ENCODE measurements at regions not wholly inside any gene's neighbourhood (a gene's known extent, or its start where the extent isn't known, plus 50 kb on each side); places are given as distances from the start of the nearest gene placed in this dataset.

DNA sequence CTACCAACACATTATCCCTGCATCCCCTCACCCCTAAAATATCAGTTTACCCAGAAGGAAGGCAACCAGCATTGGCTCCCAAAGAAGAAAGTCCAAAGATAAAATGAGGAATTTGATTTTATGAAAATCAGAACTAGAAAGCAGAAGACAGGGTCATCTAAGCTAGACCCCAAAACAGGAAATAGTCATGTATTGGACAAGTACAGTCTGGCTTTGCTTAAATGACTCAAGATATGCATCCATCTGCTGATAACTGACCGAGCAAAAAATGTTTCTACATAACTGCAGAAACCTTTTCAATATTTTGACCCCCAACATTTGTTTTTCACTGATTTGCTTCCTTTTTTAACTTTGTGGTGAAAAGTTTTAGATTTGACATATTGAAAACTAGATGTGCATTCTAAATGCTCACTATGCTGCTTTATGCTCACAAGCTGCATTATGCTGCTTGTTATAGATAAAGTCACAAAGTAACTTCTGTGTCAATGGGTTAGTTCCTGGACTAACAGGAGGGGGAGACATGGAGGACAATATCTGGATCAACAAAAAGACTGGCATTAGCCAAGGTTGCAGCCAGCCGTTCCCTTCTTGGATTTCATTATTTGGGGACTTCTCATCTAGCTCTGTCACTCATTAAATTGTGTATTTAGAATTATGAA is 227.0 kb downstream of the INHBA start:
- no peak for DNase-seq (ENCODE audit: low read depth in 4 of 4, low spot score in 2 of 4)

DNA sequence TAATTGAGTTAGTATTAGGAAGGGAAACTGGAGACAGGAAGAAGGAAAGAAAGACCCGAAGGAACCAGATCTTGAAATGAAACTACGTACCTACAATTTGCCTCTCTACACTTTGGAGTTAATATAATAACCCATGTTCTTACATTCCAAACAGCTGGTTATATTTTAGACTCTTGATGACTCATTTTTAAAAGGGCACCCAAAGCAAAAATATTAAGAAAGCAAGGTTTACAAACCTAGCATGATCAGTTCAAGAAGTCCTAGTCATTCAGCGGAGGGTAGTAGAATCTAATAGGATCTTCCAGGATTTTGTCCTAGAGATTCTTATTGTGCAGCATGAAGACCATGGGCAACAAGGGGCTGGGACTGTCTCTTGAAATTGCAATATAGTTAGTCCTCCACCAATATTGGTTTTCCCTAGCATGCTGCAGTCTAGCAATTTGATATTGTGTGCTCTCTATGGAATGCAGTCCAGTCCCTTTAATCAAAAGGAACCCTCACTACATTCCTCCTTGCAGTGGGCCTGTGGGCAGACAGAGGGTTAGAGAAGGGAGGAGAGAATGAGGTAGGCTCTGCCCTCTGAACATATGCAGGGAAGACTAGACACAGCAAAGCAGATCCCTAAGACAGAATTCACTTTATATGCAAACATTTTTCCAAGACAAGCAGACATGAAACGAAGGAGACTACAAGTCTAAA is 230.3 kb downstream of the INHBA start:
- DNase-seq (ENCODE audit: low read depth in 4 of 4, low spot score in 2 of 4), result no peak

DNA sequence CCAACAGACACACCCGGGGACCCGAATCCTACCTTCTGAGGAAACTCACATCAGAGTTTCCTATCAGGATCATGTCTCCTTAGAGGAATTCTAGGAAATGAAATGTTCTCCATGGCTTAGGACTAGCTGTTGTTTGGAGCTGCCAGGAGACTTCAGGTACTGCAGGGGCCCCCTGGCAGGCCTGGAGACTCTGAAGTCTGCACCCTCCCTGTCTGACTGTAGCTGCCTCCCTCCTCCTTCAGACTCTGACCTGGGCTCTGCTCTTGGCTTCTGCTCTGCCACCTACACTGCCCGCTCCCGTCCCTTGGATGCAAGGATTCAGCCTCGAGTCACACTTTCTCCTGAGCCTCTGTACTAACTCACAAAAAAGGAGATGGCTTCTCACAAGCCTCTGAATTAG is 232.8 kb downstream of the INHBA start:
- DNase-seq (ENCODE audit: low read depth in 4 of 4, low spot score in 2 of 4), result no peak

DNA sequence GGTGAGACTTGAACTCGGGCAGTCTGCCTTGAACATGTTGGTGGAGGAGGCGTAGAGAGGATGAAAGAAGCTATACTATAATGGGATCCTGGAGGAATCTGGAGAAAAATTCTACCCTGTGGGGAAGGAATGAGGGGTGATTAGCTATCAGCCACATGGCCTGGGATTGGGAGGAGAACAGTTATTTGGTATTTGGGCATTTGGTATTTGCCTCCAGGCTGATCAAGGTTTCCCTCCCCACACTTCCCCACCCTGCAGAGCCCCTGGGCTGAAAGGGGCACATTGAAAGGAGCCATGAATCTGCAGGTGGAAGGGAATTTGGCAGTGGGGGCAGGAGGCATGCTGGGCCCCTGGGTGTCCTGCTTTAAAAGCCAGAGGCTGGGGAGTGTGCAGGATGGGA is 235.3 kb downstream of the INHBA start:
- DNase-seq (ENCODE audit: low read depth in 4 of 4, low spot score in 2 of 4), result no peak

DNA sequence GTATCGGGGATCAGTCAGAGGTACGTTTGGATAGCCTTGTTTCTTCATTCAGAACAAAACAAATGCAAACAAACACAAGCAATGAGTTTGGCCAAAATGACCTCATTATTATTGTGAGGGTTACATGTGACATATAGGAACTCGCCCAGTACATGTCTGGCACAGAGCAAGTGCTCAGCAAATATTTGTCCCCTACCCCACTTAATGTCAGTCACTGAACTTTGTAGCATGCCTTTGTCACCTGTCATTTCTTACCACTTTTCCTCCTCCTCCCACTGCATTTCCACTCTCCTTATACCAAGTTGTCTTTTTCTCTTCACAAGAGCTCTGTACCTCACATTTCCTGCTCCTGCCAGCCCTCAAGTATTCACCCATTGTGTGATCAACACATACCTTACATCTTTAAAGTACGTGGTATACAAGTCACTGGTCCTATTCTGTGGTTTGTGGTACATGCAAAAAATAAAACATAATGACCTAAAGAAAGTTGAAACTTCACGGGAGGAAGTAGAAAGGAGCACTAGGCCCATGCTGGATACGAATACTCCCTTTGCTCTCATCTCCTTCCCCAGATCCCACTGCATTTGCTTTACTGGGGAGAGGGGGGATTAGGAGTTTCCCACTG is 236.0 kb downstream of the INHBA start:
- DNase-seq (ENCODE audit: low read depth in 4 of 4, low spot score in 2 of 4), result no peak

DNA sequence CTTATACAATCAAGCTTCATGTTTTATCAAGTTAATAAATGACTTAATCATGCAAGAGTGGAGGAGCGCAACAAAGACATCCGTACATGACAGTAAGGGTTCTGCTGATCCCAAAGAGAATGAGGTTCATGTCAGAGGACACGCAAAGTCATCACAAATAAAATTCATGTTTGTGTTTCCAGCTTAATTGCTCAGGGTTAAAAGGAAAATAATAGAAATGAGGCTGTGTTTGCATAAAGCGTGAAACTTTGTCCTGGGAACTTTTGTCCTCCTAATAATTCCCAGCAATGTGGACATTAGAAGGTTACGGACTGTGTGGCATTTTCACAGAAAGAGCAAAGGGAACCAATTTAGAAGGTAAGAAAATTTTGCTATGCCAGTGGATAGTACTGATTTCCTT is 237.3 kb downstream of the INHBA start:
- DNase-seq (ENCODE audit: low read depth in 4 of 4, low spot score in 2 of 4), result no peak

DNA sequence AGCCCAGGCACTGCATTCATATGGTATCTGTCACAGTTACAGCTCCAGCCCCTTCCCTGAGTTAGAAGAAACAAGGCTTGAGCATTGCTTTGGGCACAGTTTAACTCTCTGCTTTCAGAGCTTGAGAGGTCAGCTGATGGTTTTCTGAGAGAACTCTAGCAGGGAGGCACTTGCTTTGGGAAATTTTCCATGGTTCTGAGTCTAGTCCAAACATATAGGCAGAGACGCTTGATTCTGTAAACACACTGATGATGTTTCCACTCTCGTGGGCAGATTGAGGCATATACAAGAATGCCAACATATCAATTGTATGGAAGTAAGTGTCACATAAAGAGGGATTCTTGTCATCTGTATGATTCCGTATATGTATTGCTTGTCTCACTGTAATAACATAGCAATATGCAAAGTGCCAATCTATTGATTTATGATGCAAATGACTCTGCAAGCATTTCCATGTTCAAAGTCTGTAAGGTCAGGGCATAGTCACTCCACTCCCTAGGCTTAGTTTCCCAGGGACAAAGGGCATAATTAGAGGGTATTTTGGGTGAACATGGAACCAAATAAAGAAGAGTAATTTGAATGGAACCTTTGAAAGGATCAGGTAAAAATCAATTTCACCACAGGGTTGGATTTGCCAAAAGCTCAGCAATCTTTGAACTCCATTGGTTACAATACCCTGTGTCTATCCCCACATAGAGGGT is 239.0 kb downstream of the INHBA start:
- DNase-seq (ENCODE audit: low read depth in 4 of 4, low spot score in 2 of 4), result no peak

DNA sequence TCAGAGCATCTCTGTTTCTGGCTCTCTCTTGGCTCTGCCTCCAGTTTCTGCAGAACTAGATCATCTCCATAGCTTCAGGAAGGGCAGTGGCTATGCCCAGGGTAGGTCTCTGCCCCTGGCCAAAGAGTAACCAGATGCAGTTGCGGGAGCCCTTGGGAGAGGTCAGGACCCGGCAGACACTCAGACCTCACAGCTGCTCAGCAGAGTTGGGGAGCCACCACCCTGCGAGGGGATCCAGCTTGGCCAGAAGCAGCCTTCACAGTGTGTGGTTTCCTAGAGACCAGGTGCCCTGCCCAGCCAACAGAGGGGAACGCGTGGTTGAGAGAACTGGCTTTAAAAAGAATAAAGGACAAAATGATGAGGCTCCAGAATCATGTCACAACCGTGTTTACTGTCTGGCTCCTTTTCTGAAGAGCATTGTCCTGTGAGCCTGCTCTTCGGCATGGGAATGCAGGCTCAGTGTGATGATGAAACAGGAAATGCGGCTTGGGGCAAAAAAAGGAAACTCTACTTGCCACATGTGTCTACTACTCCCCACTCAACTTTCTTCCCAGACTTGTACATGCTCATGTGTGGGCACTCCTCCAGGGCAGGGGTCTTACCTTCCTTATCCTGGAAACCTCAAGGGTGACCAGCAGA is 243.1 kb downstream of the INHBA start:
- no peak for DNase-seq (ENCODE audit: low read depth in 4 of 4, low spot score in 2 of 4)

DNA sequence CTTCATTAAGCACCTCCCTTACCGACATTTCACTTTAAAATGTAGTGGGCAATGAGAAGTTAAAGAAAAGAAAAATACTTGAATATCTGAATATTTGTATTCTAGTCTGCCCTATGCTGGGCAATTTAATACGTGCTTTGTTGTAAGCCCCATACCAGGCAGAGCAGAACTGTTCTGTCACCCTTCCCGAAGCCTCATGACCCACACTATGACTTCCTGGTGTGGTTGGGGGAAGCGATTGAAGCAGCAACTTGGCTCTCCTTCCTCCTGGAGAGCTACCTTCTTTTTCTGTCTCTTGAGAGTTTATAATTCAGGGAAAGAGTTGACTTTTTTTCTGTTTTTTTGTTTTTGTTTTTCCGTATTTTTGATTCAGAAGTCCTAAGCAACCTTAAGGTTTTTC is 243.7 kb downstream of the INHBA start:
- no peak for DNase-seq (ENCODE audit: low read depth in 4 of 4, low spot score in 2 of 4)

DNA sequence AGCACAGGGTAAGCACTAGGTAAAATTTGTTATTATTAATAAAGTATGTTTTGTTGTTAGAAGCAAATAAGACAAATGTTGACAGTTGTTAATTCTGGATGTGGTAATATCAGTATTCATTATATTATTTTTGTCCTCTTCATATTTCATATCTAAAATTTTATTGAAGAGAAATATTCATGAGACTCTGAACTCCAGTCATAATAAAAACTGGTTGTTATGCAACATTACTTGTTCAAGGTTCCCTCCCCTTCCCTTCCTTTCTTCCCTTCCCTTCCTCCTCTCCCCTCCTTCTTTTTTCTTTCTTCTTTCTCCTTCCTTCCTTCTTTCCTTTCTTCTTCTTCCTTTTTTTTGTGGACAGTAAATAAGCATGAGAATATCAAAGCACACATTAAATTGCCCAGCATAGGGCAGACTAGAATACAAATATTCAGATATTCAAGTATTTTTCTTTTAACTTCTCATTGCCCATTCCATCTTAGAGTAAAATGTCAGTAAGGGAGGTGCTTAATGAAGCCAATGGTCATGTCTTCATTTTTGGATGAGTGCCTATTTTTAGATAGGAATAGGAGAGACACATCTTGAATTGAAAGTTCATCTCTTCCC is 245.0 kb downstream of the INHBA start:
- no peak for DNase-seq (ENCODE audit: low read depth in 4 of 4, low spot score in 2 of 4)

DNA sequence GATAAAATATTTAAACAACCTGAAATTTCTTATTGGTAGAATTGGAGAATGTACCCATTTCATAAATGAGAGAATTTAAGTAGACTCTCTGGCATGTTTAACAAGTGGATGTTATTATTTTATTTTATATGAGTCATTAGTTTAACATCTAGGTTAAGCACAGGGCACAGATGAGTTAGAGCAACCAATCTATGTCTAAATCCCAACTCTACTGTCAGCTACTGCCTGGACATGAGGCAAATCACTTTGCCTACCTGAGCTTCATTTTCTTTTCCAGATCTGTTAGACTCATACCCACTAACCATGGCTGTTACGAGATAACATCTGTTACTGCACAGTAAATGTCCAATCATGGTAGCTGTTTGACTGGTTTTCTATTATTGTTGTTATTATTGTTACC is 251.1 kb downstream of the INHBA start:
- no peak for DNase-seq (ENCODE audit: low read depth in 4 of 4, low spot score in 2 of 4)

DNA sequence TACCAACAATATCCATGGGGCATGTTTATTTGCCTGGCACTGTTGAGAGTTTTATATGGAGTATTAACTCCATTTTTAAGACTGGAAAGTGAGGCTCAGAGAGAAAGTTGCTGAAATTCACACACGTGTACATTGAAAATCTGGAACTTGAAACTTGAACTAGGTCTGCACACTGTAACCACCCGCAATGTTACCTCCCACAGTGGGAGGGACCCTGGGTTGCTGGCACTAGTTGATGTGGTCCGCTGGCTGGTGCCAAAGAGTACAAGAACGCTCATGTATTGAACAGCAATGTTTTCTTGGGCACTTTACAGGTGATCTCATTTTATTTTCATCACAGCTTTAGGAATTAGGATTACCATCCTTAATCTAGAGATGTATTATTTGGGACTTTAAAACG is 253.2 kb downstream of the INHBA start:
- DNase-seq (ENCODE audit: low read depth in 4 of 4, low spot score in 2 of 4), result no peak

DNA sequence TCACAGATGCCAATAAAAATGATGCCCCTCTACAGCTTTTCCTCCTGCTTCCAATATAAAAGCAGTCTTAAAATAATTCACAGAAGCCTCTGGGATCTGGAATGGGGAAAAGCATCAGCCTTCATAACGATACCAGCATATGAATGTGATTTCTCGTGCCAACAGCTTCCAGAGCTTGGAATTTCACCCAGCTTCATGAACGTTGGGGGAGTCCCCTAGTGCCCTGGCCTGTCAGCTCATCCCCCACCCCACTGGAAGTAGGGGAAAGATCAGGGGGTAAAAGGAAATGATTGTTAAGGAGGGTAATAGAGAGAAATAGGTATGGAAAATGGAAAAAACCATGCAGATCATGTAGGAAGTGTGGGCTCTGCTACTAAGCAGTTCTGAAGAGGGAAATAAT is 253.6 kb downstream of the INHBA start:
- DNase-seq (ENCODE audit: low read depth in 4 of 4, low spot score in 2 of 4), result no peak

DNA sequence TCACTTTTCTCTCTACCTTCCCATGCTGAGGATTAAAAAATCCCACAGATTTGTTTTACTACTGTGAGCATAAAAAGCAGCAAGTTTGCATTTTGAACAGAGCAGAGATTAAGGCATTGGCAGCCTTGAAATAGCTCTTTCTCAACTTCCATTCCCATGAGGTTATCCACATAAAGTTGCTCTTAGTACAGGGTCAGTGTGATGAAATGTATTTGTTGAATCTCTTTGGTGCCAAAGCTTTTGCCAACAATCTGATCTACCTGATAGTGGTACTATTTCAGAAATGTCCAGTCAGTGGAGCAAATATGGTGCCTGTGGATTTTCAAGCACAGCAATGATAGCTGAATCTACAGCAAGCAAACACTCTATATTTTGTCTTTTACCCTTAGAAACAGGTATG is 254.8 kb downstream of the INHBA start:
- no peak for DNase-seq (ENCODE audit: low read depth in 4 of 4, low spot score in 2 of 4)

DNA sequence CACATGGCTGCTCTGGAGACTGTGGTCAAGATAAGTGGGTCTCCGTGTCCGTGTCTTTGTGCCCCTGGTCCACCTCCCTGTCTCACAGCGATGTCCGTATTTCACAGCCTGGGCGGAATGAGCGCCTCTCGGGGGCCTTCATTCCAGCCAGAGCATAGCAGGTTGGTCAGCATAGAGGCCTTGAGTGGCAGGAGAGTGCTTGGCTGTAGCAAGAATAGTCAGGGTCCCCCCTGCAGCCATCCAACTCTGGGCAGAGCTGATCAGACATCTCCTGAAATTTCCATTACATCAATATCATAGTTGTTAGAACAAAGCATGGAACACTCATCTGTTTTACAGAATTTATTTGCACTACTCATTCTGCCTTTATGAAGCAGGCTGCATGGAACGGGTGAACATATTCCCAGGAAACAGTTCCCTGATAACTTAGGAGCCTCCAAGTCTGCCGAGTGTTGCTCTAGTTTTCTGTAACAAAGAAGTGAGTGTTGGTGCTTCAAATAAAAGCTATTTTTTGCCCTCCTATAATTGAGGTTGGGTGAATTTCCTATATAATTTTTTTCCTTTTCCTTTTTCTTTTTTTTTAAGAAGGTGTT is 255.3 kb downstream of the INHBA start:
- DNase-seq (ENCODE audit: low read depth in 4 of 4, low spot score in 2 of 4), result no peak

DNA sequence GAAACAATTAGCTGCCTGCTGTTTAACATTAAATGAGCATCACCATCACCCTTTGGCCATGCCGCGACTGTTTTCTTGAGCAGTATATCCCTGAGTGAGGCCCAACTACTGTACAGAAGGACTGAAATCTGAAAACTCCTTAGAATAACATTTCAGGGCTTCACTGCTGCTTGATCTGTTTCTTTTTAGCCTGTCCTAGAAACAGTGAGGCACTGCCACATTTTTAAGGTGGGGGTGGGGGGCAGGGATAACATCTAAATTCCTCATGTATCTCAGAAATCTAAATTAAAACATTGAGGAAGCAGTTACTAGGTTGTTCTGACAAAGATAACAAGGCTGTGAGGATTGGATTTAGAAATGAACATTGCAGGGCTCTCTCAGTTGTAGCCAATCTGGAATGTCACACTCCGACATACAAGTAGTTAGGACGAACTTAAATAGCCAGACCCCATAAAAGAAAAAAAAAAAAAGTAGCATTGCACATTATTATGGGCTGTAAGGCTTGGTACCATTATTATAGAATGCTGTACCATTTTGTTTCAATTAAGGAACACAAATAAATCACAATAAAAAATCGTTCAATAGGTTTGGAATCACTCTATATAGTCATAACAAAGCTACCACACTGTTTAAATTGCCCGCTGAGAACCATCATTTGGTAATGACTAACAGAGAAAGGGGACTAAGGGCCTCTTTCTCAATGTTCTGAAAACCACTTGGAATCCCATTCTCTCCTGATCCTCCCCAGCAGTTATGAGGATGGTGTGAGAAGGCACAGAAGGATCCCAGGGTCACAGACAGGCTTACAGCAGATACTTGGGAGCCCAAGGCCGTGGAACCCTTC is 256.1 kb downstream of the INHBA start:
- no peak for DNase-seq (ENCODE audit: low read depth in 4 of 4, low spot score in 2 of 4)

DNA sequence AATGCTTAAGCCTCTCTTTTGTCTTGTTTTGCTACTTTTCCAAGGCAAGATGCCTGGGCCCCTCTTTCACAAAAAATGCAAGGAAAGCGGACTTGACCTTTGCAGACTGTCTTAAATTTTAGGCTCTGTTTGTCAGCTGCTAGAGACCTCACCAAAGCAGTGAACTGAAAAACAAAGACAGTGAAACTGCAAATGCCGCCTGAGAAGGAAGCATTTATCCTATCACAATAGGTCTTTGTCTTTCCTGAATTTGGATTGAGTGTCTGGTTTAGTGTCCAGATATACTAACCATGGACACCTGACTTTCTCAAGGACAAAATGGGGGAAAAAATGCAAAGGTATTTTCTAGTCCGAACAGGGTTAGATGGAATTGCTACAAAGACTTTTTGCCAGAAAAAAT is 256.9 kb downstream of the INHBA start:
- DNase-seq (ENCODE audit: low read depth in 4 of 4, low spot score in 2 of 4), result no peak

DNA sequence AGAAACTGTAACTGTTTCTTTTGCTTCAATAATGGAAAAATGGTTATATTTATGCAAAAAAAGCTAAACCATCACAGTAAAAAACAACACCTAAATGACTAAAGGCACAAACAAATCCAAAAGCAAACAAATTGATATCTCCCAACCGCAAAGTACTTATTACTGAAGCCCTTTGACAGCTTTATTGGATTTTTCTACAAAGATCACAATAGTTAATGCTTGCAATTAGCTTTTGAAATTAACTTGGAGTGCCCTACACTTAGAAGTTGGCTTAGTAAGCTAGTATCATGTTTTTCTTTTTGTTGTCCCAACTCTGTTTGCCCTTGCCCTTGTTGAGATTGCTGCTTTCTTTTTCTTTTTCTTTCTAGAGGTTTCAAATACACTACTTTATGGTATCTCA is 257.5 kb downstream of the INHBA start:
- no peak for DNase-seq (ENCODE audit: low read depth in 4 of 4, low spot score in 2 of 4)

DNA sequence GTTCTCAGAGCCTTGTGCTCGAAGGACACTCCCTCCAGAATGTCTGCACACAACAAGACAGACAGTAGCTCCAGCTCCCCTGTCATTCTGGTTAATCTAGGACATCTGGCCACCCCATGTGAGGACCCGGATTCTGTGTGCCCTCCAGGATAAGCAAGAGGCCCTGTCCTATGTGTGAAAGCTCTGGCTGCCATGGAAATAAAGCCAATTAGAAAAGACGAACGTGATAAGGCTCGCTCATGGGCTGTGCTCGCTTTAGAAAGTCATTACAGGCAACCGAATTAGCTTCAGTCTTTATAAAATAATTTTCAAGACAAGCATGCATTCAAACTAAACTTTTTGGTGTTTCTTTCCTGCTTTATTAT is 263.4 kb downstream of the INHBA start:
- no peak for DNase-seq (ENCODE audit: low read depth in 4 of 4, low spot score in 2 of 4)
